GM18867 (cell line): ENCODE measurements at regions not wholly inside any gene's neighbourhood (a gene's known extent, or its start where the extent isn't known, plus 50 kb on each side); places are given as distances from the start of the nearest gene placed in this dataset.

Source experiments
- ATAC-seq: cut with Tn5 transposase; IDR thresholded peaks from one replicate; pipeline ENCODE4 v1.9.1; 2021; ENCODE audit warnings: mild to moderate bottlenecking, moderate library complexity; ENCODE audit not compliant: unreplicated experiment

- ATAC-seq, result no peak
Measured at GRCh38 chr11:116194156-116194904, 578.5 kb downstream of the BUD13 start.

DNA sequence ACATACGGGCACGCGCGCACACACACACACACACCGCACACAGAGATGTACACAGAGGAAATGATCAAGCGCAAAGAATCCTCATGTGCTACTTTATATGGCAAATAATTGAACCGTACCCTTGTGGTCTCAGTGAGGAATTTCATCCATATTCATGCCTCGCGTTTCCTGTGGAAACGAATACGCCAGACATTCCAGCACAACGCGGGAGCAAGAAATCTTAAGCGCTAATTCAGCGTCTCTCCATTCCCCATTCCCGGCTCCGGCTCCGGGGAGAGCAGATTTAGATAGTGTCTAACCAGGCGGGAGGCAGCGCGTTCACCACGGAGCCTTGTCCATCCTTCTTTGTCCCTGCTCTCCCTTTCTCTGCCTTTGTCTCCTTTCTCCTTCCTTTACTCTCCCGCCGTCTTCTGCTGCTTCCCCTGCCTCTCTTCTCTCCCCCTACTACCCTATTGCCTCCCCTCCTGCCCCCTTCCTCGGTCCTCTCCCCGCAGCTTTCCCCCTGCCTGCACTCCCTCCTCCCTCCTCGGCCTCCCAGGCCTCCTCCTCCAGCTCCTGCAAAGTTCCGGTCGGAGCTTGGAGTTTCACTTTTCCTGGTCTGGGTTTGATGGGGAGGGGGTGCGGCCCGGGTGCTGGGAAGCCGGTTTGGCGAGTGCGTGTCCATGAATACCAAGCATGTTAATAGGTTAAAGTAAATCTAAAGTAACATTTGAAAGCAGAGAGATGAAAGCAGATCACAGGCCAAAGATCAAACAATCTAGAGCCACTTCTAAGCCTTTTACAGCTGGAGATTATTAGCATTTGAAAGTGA is 579.3 kb downstream of the BUD13 start:
- no peak for ATAC-seq

GRCh38 chr11:116192509-116193210 is 580.1 kb downstream of the BUD13 start:
- ATAC-seq, result no peak

DNA sequence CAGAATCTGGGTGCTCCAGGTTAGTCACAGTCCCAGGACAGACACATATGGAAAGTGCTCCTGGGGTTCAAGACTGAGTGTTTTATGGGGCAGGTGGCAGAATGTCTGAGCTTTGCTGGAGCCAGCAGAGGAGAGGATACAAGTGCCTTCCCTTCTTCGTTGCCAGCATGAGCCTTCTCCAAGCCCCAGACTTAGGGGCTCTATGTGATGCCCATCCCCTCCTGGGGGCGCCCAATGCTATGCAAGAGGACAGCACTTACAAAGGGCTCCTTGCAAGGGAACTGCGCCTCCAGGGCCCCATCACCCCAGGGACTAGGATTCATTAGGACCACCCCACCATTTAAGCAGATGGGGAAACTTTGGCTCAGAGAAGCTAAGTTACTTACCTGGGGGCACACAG is 581.9 kb downstream of the BUD13 start:
- no peak for ATAC-seq

GRCh38 chr11:116189408-116190170 is 583.2 kb downstream of the BUD13 start:
- no peak for ATAC-seq

- ATAC-seq, result no peak
Measured at GRCh38 chr11:116188350-116188749, 584.4 kb downstream of the BUD13 start.

- ATAC-seq, result no peak
Measured at GRCh38 chr11:116187026-116187425, 585.8 kb downstream of the BUD13 start.

DNA sequence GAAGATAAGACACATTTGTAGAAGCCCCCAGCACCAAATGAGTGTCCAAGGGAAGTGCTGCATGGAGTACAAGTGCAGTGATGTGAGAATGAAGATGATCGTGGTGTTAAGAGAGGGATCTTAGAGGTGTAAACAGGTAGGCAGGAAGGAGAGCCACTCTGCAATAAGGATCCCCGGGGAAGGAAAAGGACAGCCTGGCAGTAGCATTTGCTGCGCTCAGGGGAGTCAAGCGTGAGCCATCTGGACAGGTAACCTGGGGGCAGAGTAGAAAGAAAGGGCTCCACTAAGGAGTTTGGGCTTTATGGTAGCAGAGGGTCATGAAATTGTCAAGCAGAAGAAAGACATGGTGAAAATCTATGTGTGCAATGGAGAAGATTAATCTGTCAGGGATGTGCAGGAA is 587.2 kb downstream of the BUD13 start:
- no peak for ATAC-seq

DNA sequence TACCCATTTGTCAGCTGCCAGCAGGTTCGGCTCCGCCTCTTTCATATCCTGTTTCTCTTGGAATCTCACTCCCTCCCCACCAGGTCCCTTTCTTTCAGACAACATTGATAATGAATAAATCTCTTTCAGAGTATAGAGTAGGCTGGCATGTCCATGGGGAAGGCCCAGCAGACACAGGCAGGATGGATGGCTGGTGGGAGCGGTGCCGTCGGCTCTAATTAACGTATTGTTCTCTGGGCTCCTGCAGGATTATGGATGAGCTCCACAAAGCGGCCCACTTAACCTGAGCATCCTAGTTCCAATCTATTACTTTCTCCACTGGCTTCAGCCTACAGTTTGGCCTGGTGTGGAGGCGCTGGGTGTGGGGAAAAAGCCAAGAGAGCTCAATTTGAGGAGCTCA is 588.0 kb downstream of the BUD13 start:
- ATAC-seq, result no peak

- no peak for ATAC-seq
Measured at GRCh38 chr11:116182356-116182966, 590.3 kb downstream of the BUD13 start.

GRCh38 chr11:116180806-116181600 is 591.8 kb downstream of the BUD13 start:
- ATAC-seq, result no peak

DNA sequence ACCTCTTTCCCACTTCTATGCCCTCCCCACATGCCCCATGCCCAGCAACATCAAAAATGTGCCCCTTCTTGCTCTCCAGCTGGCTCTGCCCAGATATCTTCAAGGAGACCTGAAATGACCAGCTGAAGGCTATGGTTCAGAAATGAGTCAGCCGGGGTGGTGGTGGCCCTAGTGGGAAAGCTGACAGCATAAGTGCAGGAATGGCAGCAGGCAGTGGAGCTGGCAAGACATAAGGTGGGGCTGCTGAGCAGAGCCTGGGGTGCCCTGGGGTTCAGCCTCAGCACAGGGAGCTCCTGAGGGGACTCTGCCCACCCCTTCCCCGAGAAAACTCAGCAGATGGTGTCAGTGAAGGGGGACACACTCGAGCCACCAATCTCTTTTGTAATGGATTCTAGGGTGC is 593.4 kb downstream of the BUD13 start:
- ATAC-seq, result no peak

- no peak for ATAC-seq
Measured at GRCh38 chr11:116177521-116178210, 595.1 kb downstream of the BUD13 start.

GRCh38 chr11:116176484-116177005 is 596.2 kb downstream of the BUD13 start:
- ATAC-seq, result no peak

- no peak for ATAC-seq
Measured at GRCh38 chr11:116175707-116176106, 597.1 kb downstream of the BUD13 start.

DNA sequence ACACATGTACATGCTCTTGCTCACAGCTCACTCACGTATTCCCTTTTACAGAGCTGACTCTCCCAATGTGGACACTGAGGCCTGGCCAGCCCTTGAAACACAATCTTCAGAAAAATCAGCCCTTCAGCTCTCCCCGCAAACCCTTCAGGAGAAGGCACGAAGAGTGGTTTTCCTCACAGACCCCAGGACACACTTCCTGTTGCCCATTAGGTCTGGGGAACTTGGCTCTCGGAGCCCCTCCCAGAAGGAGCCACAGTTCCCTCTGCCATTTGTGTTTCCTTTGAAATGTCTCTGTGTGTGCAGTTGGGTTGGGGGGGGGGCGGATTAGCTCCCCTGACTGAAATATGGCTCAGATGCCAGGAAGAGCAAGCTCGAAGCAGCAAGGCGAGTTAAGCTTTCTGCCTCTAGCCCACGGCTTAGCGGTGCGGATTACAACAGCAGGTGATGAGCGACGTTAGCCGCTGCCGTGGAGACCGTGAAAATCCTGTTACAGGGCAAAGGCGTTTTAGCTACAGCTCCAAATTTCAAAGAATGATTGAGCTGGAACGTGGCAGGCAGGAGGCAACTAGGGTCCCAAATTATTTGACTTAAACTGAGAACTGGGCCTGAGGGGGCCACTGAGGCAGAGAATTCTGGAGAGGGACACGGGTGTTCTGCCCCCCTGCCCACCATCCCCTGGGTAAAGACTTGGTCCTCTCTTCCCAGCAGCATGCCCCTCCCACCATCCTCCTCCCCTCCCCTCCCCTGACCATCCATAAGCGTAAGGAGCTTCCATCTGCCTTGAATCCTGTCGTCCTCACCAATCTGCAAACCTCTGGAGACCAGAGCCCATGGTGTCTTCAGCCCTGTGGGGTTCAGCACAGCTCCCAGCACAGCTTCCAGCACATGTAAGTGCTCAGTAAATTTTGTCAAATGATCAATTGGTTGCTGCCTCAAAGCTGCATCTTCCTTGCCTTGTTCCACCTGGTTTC is 598.6 kb downstream of the BUD13 start:
- ATAC-seq, result no peak

GRCh38 chr11:116173506-116173905 is 599.3 kb downstream of the BUD13 start:
- ATAC-seq, result no peak

DNA sequence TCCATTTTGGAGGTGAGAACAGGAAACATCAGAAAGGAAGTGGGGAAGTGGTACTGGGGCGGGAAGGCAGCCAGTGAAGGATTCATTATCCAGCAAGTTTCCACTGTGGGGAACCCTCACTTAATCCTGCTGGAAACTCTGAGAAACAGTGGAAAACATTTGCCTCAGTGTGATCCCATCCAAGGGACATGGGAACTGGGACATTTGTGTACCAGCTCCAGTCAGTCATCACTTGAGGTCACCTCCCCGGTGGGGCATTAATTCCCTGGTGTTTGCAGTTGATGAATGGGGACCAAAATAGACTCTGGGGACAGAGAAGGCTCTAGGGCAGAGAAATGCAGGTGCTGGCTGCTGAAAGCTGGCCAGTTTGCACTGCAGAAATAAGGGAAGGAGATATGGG is 599.9 kb downstream of the BUD13 start:
- ATAC-seq, result no peak
